Stimulated activated CD4-positive, alpha-beta T cell treated with anti-CD3 and anti-CD28 coated beads, Interleukin-2, amount 100 ng/mL, for 24 hours (primary cell): ENCODE measurements at regions not wholly inside any gene's neighbourhood (a gene's known extent, or its start where the extent isn't known, plus 50 kb on each side); places are given as distances from the start of the nearest gene placed in this dataset.
"Not testable (repeated sequence)": the region's sequence is repeated elsewhere in the genome, so short reads cannot be mapped to it uniquely, and the experiment has no call there.

Experiments used
- DNase-seq, 2 donors: peaks; one replicate each; pipeline ENCODE4 v3.0.0-alpha.2; 2020

DNA sequence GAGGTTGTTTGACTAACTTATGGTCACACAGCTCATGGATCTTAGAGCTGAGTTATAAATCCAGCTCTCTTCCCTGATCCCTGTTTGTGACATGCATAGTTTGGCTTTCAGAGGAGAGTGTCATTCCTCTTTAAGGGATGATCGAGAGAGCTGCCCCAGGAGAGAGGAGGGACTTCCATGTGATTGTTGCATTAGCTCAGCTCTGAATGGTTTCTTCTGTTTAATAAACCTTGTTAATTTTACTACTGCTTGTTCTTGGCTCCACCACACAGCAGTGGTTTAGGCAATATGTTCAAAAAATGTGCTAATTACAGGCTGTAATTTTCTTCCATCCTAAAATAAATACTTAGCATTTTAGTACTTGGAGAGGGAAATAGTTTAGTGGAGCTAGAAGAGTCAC, 152.5 kb downstream of the C12orf75 start:
- no peak for DNase-seq

DNA sequence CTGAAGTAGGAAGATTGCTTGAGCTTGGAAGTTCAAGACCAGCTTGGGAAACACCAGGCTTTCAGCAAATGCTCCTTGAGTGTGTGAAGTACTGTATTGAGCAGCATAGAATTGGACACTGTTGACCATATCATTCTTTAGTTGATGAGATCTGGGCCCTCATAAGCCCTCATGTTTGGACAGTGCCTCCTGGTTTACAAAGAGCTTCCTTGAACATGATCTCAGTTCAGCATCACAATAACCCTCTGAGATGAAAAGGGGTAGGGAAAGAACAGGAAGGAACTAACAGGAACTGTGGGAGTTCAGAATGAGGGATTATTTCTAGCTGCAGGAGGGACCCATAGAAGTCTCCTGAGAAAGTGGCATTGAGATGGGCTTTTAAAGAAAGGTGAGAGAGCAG, 153.2 kb downstream of the C12orf75 start:
- DNase-seq: no peak

DNA sequence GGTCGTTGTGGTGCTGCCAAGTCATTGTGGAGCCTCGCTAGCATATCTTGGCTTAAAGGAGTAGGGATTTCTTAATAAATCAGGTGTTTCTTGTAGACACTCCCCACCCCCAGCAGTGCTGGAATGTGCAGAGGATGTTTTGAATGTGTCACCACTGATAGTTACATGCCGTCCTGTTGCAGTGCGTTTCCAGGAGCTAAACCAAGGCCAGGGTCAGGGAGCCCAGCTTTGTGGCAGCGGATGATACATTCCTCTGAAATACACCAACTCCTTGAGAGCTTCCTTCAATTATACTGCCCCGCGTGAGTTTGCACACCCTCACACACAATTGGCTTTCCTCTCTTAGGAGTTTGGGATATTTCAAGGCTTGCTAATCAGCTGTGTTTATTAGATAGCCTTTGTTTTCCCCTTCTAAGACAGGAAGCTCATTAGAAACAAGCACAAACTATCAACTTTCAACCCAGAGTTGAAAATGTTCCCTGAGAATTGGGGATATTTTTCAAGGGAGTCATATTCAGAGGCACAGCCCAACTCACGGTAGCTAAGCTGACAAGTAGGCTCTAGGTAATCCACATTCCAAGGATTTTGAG, 154.9 kb downstream of the C12orf75 start:
- DNase-seq: no peak

DNA sequence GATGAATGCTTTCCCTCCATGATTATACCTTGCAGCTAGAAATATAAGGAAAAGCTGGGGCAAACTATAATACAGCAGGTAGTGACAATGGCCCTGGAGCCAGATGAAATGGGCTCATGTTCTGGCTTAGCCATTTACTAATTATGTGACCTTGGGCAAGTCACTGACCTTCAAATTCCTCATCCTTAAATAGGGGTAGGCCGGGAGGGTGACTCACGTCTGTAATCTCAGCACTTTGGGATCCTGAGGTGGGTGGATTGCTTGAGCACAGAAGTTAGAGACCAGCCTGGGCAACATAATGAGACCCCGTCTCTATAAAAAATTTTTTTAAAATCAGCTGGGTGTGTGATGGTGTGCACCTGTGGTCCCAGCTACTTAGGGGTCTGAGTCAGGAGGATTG, 155.4 kb downstream of the C12orf75 start:
- no peak for DNase-seq

DNA sequence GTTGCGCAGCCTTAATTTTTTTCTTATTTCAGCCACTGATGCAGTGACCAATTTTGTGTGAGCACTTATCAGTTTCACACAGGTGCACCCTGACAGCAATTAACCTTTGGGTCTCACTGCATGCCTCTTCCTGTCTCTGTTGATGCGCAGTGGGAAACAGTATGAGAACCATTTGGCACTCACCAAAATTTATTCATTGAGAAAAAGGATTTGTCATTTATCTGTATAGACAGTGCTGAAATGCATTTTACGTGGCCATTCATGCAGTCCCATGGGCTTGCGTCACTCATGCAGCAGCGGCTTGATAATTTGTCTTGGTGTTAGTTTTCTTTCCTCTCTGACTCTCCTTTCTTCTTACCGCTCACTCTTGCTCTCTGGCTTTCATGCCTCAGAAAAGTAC, 157.5 kb downstream of the C12orf75 start:
- no peak for DNase-seq

DNA sequence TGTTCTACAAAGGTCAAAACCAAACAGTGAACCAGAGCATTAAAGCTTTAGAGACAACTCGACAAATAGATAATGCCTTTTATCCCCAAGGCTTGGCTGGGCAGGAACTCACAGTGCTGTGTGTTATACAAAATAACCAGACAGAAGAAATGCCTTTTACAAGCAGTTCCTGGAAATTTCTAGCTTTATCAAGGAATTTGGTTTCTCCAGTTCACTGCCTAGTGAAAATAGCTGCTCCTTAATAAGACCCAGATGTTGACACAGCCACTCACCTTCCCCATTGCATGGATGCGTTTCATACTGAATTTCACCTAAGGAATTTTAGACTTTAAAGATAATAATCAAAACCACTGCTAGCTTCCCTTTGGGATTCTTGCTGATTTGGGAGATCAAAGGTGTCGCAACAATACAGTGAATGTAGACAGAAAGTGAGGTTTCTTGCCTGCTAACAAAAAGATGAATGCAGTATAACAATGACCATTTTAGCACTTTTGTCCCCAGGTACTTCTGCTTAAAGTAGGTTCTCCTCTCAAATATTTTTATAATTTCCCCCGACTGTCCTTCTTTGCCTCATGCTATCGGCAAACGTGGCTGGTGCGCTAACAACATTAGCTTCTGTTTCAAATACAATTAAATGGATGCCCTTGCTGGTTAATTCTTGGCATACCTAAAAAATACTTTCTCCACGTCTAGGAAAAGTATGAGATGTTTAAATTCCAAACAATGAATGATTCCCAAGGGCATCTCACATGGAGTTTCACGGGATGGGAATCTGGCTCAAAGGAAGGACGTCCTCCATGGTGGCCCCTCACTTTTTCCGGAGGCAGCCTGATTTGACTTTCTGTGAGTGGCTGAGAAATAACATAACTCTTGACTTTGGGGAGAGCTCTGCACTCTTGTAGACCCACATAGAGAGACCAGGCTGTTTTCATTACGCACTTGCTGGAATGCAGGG, 162.4 kb downstream of the C12orf75 start:
- no peak for DNase-seq

DNA sequence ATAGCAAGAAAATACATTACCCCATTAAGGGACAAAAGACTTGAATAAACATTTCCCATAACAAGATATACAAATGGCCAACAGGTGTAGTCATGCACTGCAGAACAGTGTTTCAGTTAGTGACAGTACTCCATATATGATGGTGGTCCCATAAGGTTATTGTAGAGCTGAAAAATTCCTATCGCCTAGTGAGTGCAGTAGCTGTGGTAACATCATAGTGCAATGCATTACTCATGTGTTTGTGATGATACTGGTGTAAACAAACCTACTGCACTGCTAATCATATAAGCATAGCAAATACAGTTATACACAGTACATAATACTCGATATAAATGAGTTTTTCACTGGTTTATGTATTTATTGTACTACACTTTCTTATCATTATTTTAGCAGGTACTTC, 168.7 kb downstream of the C12orf75 start:
- DNase-seq: no peak

DNA sequence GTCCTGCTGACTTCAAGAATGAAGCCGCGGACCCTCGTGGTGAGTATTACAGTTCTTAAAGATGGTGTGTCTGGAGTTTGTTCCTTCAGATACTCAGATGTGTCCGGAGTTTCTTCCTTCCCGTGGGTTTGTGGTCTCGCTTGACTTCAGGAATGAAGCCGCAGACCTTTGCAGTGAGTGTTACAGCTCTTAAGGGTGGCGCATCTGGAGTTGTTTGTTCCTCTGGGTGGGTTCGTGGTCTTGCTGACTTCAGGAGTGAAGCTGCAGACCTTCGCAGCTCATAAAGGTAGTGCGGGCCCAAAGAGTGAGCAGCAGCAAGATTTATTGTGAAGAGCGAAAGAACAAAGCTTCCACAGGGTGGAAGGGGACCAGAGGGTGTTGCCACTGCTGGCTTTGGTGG, 170.2 kb downstream of the C12orf75 start:
- DNase-seq: not testable (repeated sequence)

DNA sequence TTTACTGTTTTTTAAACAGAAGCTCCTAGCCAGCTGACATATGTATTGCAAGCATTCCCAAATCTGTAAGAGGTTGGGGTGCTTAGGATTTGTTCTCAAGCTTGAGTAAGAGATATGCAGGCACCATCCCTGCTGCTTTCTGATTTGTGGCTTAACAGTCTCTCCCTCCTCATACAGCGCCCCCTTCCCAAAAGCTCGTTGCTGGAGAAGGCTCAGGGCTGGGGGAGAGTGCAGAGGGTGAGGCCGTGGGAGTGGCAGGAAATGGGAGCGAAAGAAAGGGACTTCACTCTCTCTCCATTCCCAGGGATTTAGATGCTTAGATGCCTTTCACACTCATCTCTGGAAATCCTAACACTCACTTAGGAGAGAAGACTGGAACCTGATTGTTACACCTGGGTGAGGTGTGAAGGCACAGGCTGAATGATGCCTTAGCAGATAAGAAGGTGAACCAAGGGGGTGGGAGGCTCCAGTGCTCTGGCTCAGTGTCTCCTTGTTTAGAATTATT, 172.0 kb downstream of the C12orf75 start:
- no peak for DNase-seq

DNA sequence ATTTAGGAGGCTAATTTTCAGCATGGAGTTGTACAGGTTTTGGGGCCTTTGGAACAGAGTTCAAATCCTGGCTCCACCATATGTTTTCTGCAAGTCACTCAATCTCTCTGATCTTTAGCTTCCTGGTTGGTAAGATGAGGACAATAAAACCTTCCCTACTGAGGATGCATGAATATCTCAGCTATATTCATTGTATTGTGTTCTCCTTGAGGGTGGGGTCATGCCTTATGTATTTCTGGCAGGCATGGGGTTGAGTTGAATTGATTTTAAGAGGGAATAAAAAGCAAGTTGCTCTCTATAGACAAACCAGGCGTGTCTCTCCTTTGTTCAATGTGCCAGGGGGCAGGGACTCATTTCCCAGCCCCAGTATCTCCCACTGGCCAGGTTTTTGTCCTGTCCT, 173.1 kb downstream of the C12orf75 start:
- no peak for DNase-seq

DNA sequence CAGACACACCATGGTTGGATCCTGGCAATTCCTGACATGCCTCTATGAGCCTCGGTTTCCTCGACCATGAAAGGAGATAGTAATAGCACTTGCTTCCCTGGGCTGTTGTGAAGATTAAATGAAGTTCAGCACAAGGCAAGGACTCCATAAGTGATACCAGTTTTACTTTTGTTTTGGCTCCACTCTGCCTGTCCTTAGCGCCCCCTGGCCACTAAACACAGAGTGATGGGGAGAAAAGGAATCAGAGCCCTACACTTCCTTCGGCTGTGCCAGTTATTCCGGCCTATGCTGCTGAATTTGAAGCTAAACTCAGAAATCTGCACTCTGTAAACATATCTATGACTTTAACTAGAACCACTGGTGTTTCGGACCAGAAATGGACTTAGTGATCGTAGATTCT, 173.8 kb downstream of the C12orf75 start:
- no peak for DNase-seq

DNA sequence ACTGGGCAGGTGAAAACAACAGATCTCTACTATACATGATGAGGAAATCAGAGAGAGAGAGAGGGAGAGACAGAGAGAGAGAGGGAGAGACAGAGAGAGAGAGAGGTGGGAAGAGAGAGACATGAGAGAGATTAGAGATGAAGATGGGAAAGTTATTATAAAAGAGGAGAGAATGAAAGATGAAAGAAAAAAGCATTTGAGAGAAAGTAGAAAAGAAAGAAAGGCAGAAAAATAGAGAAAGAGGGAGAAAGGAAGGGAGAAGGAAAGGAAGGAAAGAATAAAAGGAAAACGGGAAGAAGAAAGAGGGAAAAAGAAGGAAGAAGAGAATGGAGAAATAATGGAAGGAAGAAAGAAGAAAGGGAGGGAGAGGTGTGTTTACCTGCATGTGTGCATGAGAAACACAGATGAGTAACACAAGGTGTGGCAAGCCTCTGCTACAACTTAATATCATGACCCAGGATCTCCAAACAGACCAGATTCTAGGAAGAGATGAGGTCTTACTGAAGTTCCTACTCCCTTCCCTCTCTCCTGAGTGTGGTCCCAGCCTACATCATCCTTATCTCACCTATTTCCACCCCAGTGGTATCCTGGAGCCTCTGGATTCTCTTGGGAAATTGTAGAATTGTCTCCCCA, 176.3 kb downstream of the C12orf75 start:
- no peak for DNase-seq

DNA sequence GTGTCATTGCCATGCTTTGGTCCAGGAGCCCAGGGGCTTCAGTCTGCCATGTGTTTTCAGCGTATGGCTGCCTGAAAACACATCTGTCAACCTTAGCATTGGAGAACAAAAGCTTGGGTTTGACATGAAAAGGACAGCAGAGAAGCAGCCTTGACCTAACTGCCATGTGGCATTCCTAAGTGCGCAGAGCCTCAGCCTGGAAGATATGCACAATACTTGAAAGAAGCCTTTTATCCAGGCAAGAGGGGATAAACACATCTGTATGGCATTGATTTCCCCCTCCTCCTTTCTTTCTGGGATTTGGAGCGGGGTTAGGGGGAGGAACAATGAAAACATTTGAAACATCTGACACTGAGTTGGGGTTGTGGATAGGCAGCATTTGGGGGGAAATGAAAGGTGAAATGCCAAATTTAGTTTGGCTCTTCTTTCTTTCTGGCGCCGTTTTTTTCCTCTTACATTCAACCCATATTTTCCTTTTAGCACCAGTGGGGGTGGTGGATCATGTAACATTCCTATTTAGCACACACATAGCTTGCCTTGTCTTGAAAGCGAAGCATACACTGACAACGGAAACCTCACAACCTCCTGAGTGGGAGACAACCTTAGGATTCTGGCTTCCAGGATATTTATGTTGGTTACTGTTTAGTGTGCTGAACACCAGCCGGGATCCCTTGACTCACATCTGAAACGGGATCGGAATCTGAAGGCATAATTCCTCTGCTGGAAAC, 177.0 kb downstream of the C12orf75 start:
- no peak for DNase-seq

DNA sequence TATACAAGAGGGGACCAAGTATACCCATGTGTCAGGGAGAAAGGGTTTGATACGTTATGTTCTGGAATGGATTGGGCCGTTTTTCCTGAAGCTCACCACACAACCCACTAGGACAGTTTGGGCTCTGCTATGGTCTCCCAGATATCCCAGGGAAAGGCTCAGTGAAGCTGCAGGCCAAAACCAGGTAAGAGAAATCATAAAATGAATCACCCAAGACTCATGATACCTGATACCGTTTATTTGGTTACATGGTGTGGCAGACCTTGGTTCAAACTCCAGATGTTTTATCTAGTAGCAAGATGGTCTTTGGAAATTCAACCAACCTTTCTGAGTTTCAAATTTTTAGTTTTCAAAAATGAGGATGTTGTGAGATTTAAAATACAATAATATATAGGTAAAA, 177.6 kb downstream of the C12orf75 start:
- no peak for DNase-seq

DNA sequence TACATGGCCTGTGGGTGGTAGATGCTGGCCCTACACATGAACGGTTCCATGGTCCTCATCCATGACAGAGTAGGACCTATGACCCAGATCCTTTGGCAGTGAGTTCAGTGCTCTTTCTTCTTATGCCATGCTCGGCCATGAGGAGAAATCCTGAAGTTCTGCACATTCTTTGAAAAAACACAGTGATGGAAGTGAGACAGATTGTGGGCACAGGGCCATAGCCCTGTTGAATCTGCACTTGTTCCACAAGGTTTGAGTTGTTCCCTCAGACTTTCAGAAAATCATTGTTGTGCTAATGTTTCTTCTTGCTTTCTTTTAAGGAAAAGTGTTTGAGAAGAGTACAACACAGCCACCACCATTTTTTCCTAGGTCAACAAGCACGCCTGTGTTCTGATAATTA, 180.0 kb downstream of the C12orf75 start:
- DNase-seq: no peak

DNA sequence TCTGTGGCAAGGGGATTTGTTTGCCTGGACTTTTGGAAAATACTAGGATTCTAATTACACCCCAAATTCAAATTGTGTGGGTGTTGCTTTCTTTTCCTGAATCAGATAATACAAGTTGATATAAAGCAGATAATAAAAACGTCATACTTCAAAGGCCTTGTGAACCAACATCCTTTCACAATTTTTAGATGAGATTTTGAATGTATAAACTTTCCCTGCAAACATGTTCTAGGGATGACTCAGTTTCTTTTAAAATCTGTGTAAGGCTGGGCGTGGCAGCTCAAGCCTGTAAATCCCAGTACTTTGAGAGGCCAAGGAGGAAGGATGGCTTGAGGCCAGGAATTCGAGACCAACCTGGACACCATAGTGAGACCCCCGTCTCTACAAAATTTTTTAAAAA, 182.4 kb downstream of the C12orf75 start:
- DNase-seq: not testable (repeated sequence)

DNA sequence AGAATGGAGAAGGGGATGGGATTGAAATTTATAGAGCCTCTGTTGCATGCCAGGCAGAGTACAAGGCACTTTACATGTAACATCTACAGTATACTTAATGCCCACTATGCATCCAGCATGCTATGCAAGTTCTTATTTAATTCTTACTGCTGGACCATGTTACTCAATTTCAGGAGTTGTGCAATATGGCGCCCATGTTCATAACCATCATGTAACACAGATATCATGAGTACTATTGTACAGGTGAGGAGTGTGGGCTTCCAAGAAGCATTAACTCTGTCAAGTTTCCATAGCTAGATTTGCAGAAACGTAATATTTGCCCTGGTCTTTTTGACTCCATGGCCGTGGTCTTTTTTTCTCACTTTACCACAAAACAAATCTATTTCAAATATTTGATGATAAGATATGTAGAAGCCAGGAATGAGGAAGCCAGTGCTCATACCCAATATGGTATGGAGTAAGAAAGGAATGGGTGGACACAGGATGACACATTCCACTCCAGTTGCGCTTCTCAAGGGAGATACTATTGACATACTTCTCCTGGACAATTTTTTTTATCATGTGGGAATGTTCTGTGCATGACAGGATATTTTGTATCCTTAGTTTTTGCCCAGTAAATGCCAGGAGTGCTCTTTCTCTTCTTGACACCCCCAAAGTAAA, 191.8 kb downstream of the C12orf75 start:
- DNase-seq: no peak

DNA sequence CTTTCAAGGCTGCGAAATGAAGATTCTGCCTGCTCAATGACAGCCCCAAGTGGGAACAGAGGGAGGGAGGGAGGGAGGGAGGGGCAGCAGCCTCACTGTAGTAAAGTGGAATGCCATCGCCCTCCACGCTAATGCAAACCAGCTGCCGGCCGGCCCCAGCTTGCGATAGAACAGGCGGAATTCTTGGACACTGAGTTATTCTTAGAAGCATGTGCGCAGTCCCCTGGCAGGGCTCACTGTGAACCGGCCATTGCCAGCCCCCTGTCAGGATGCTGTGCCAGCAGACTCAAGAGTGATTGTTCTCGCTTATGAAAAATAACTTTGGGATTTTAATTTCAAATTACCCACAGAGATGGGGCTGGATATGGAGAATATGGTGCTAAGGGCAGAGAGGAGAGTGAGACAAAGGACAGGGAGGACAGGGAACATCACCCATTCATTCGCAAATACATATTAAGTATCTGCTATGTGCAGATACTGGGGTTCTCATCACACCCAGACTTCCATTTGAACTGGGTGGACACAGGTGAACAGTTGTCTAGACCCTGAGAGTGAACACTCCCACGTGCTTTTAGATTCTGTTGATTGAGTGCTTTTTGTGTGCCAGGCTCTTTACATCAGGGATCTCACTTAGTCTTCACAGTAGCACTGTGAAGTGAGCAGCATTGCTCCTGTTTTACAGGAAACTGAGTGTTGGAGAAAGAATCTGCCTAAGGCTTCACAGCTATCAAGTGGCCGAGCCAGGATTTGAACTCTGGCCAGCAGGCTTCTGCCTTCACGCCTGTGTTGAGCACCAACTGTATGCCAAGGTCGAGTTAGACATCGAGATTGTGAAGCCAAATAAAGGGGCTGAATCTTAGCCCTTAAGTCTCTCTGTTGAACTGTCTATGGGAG, 192.9 kb downstream of the C12orf75 start:
- DNase-seq: no peak

DNA sequence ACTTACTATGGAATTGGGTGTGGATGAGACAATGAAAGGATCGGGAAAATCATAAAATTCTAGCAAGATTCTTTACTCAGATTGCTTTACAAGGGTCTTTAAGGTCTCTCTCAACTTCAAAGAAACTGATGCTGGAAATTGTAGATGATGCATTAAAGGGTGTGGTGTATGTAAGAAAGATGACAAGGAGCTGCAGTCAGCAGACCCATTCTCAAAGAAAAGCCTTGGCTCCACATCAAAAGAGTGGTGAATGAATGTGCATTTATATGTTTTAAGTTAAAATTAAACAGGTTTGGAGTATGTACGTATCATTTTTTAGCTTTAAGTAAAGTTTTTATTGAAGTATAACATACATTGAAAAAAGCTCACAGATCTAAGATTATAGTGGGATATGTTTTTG, 194.5 kb downstream of the C12orf75 start:
- DNase-seq: no peak

DNA sequence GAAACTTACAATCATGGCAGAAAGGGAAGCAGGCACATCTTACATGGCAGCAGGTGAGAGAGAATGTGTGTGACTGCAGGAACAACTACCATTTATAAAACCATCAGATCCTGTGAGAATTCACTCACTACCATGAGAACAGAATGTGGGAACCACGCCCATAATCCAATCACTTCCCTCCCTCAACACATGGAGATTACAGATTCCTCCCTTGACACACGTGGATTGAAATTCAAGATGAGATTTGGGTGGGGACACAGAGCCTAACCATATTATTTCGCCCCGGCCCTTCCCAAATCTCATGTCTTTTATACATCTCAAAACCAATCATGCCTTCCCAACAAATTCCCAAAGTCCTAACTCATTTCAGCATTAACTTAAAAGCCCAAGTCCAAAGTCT, 203.6 kb downstream of the C12orf75 start:
- no peak for DNase-seq

DNA sequence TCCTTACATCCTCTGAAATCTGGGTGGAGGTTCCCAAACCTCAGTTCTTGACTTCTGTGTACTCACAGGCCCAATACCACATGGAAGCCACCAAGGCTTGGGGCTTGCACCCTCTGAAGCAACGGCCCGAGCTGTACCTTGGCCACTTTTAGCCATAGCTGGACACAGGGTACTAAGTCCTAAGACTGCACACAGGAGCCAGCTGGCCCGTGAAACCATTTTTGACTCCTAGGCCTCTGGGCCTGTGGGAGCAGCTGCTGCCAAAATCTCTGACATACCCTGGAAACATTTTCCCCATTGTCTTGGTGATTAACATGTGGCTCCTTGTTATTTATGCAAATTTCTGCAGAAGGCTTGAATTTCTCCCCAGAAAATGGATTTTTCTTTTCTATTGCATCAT, 204.5 kb downstream of the C12orf75 start:
- not testable (repeated sequence) for DNase-seq

DNA sequence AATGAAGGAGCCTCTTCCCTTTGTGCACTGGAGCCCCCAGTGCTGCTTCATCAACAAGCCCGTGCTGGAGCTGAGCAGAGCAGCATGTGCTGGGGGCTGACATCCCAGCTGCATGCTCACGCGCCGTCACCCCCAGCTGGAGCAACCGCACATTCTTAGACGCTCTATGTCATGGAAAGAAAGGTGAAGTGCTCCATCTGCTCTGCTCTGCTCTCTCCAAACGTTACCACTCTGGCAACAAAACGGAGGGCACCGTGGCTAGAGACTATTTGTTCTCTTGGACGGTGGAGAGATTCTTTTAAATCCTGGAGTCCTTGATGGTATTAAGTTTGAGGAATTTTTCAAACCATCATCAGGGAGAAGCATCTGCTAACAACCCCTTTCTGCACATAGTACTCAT, 208.4 kb downstream of the C12orf75 start:
- no peak for DNase-seq
